NT2/D1 (cell line): ENCODE measurements at regions not wholly inside any gene's neighbourhood (a gene's known extent, or its start where the extent isn't known, plus 50 kb on each side); places are given as distances from the start of the nearest gene placed in this dataset.
"Not testable (repeated sequence)": the region's sequence is repeated elsewhere in the genome, so short reads cannot be mapped to it uniquely, and the experiment has no call there.

Source experiments
- DNase-seq: peaks from one replicate; pipeline ENCODE4 v3.0.0-alpha.2; 2011; ENCODE audit warnings: low read depth, low spot score
- H3K27me3 ChIP-seq: 2 replicates; pipeline ENCODE4 v1.6.0; 2011; ENCODE audit warnings: mild to moderate bottlenecking; ENCODE audit not compliant: insufficient read length, insufficient read depth
- H3K36me3 ChIP-seq: 2 replicates; pipeline ENCODE4 v1.6.1; 2011; ENCODE audit warnings: mild to moderate bottlenecking, low read length, mixed read lengths; ENCODE audit not compliant: insufficient read depth, insufficient read length
- H3K4me1 ChIP-seq: 2 replicates; pipeline ENCODE4 v1.5.1; 2011; ENCODE audit not compliant: insufficient read depth, insufficient read length
- H3K4me3 ChIP-seq: 2 replicates; pipeline ENCODE4 v1.5.1; 2011; ENCODE audit warnings: low read depth; ENCODE audit not compliant: insufficient read length
- H3K9ac ChIP-seq: 2 replicates; pipeline ENCODE4 v1.6.0; 2011; ENCODE audit warnings: low read depth; ENCODE audit not compliant: insufficient read length
- H3K9me3 ChIP-seq: 2 replicates; pipeline ENCODE4 v1.5.1; 2011; ENCODE audit warnings: mild to moderate bottlenecking, low read length; ENCODE audit not compliant: insufficient read depth
- SUZ12 ChIP-seq: IDR thresholded peaks from 2 replicates; pipeline ENCODE4 v1.6.1; 2011; ENCODE audit not compliant: insufficient read length, insufficient read depth; ENCODE audit errors: extremely low read depth
- YY1 ChIP-seq: IDR thresholded peaks from 2 replicates; pipeline ENCODE4 v1.6.1; 2011; ENCODE audit not compliant: insufficient read length, insufficient read depth
- ZNF274 ChIP-seq: IDR thresholded peaks from 2 replicates; pipeline ENCODE4 v1.6.1; 2011; ENCODE audit warnings: mild to moderate bottlenecking, low read depth, low read length

- Histone ChIP-seq H3K9ac (no peak overlapping the region), H3K4me3 (no peak overlapping the region), H3K27me3 (no peaks in the 10 kb centered on the region), H3K36me3 (no peaks in the 10 kb centered on the region), H3K4me1 (peaks cover 3% of the 10 kb centered on the region), H3K9me3 (peaks cover 19% of the 10 kb centered on the region)
- no peak for TF ChIP-seq ZNF274
- TF ChIP-seq SUZ12 = no peak
- TF ChIP-seq YY1 = no peak
- DNase-seq = no peak
These were observed 50.4 kb upstream of the ST3GAL6 start for GRCh38 chr3:98712726-98713125.

- not testable (repeated sequence) for H3K9ac ChIP-seq
These were observed 49.8 kb upstream of the ST3GAL6 start for GRCh38 chr3:98713332-98713731.

More at GRCh38 chr3:98713332-98713731, 49.8 kb upstream of the ST3GAL6 start:
- H3K36me3 ChIP-seq, H3K4me3 ChIP-seq, H3K4me1 ChIP-seq, DNase-seq, H3K27me3 ChIP-seq: not testable (repeated sequence)
- peaks cover 19% of the 10 kb centered on the region for H3K9me3 ChIP-seq
